ENCODE measurements at regions not wholly inside any gene's neighbourhood (a gene's known extent, or its start where the extent isn't known, plus 50 kb on each side); places are given as distances from the start of the nearest gene placed in this dataset.

DNA sequence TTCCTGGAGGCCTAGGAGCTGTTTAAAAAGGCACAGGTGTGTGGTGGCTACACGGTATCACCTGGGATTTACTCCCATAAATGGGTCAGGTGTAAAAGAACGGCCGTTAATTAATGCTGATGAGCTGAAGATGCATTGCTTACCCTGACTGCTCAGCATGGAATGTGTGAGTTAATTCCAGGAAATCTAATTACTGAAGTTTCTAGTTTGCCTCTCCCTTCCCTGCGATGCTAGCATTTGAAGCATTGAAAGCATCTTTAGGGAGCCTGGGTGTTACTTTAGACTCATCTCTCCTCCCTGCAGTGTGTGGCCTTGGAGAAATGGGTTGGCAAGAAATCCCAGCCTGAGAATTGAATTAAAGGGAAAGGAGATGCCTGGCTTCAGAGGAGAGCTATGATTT is 415.9 kb downstream of the FUT8 start:
- no peaks in the 10 kb centered on the region for H3K4me1 ChIP-seq (ENCODE audit: control insufficient read depth, insufficient read depth, low read length)
- H2AFZ ChIP-seq (ENCODE audit: control insufficient read depth, low read depth, low read length): no peak overlapping the region
- in situ Hi-C loops (cut with MboI): loop anchor here (10.0 kb wide), 1 partner anchor 604 kb away; no protein-coding TSS in a partner anchor
- no peak for DNase-seq (ENCODE audit: low read depth, low spot score)
- FAIRE-seq: no peak
- TF ChIP-seq IKZF1 (conservative IDR thresholded peaks at IDR 0.05) (no peak), ZNF24 (IDR thresholded peaks at IDR 0.05) (no peak), ESRRA (IDR thresholded peaks at IDR 0.05; ENCODE audit: low read length) (no peak)
- POLR2A ChIA-PET: no interaction called here
- H3K27me3 ChIP-seq (replicated peaks in 1 of 2; ENCODE audit: control insufficient read depth in 2 of 2, insufficient read depth in 2 of 2, low read length in 1 of 2): peaks cover 1 to 8% of the 10 kb centered on the region in 2 experiments; a peak in 3 of 4 replicates
- CTCF ChIA-PET: interaction anchor here (1.1 to 10.8 kb wide), 3 partner anchors 132 to 664 kb away, joined by 3 to 323 read pairs (median 9); partner anchors contain the start of gene FUT8
- no peak for ATAC-seq
- no peak overlapping the region for H3K4me3 ChIP-seq
- WGBS (ENCODE audit: insufficient coverage, insufficient replicate concordance, low lambda C conversion rate, missing lambda C conversion rate): 15% methylated on average over 4 of the region's 4 CpGs
- no TSS peak for BruUV-seq (replicated peaks)
- no peaks in the 10 kb centered on the region for H3K36me3 ChIP-seq (ENCODE audit: control insufficient read depth in 2 of 2, insufficient read depth in 2 of 2, low read length in 1 of 2)
- H3K9me3 ChIP-seq (replicated peaks; ENCODE audit: control insufficient read depth, insufficient read depth, low read length): no peaks in the 10 kb centered on the region
- SMC1A ChIA-PET (ENCODE audit: uncharacterized antibody, unreplicated experiment): interaction anchor here (0.6 to 9.7 kb wide), 4 partner anchors 19 to 617 kb away, joined by 3 to 288 read pairs (median 3); partner anchors contain the start of gene FUT8
- no peaks in the 10 kb centered on the region for H4K20me1 ChIP-seq (ENCODE audit: control insufficient read depth, insufficient read depth)
- no peaks in the 10 kb centered on the region for H3K79me2 ChIP-seq (ENCODE audit: control insufficient read depth, insufficient read depth, low read length)
- no peak overlapping the region for H3K9ac ChIP-seq (ENCODE audit: control insufficient read depth, insufficient read depth, low read length)
- RAD21 ChIA-PET (ENCODE audit: unreplicated experiment): interaction anchor here (6.9 kb wide), 1 partner anchor 414 kb away, joined by 287 read pairs; the partner anchor contains the start of gene FUT8
- H3K4me2 ChIP-seq (ENCODE audit: control insufficient read depth, insufficient read depth): no peak overlapping the region
- intact Hi-C loops (cut with micrococcal nuclease; ENCODE audit: unreplicated experiment): loop anchor here (10.0 kb wide), 2 partner anchors 194 to 544 kb away; no protein-coding TSS in a partner anchor
- H3K27ac ChIP-seq (ENCODE audit: control insufficient read depth, insufficient read depth): no peak overlapping the region

DNA sequence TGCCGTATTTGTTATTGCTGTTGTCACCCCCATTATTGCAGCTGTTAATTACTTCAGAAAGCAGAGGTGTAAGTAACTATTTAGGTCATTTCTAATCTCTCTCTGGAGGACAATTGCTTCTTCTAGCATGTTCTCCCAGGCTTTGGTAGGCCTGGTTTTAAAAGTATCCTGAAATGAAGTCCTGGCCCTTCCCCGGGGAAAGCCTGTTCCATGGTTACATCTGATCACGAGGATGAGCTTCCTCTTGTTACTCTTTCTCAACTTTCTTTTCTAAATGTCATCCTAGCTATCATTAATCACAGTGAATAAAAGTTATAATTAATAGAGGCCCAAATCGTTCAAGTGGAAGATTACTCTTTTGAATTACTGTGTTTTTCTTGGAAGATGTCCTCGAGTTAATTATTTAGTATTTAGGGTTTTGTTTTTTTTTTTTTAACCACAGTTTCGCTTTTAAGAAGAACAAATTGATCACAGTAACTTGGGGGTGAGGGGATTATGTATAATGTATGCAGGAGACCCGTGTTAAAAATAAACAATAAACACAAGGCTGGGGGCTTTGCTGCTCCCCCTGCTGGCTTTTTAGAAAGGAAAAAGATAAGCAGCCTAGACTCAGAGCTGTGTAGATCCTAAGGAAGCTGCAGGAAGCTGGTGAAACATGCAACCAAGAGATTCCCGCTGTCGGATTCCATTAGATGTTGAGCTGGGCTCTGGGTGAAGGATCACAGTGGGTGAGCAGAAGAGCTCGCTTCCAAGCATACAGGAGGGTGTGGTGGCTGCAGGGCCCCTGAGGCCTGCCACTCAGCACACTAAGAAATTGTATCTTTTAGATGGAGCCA is 420.1 kb downstream of the FUT8 start:
- no peaks in the 10 kb centered on the region for H3K36me3 ChIP-seq (ENCODE audit: control insufficient read depth in 2 of 2, insufficient read depth in 2 of 2, low read length in 1 of 2)
- peaks cover 1 to 4% of the 10 kb centered on the region in 2 experiments; a peak in 2 of 4 replicates for H3K27me3 ChIP-seq (replicated peaks in 1 of 2; ENCODE audit: control insufficient read depth in 2 of 2, insufficient read depth in 2 of 2, low read length in 1 of 2)
- ChIA-PET CTCF (interaction anchor here (0.6 to 3.5 kb wide), 6 partner anchors 8 to 668 kb away, joined by 3 to 17 read pairs (median 5); no protein-coding TSS in a partner anchor), POLR2A (no interaction called here), SMC1A (ENCODE audit: uncharacterized antibody, unreplicated experiment) (interaction anchor here (0.6 to 1.5 kb wide), 6 partner anchors 8 to 696 kb away, joined by 3 to 11 read pairs (median 3); no protein-coding TSS in a partner anchor), RAD21 (ENCODE audit: unreplicated experiment) (interaction anchor here (1.1 to 1.6 kb wide), 2 partner anchors 418 to 668 kb away, joined by 3 to 5 read pairs; no protein-coding TSS in a partner anchor)
- TF ChIP-seq SMC3 (IDR thresholded peaks at IDR 0.05; ENCODE audit: borderline replicate concordance, low read length) (peak; percentile 36; the same call in 1 of the 2 replicates), RAD21 (IDR thresholded peaks at IDR 0.05; ENCODE audit: insufficient read depth, low read depth, low read length) (0 out of 2 replicates have a peak, but pooled peaks have one; percentile 5), NFYA (IDR thresholded peaks at IDR 0.05; ENCODE audit: borderline replicate concordance, low read depth, low read length) (no peak)
- TF ChIP-seq, protein P1, sequence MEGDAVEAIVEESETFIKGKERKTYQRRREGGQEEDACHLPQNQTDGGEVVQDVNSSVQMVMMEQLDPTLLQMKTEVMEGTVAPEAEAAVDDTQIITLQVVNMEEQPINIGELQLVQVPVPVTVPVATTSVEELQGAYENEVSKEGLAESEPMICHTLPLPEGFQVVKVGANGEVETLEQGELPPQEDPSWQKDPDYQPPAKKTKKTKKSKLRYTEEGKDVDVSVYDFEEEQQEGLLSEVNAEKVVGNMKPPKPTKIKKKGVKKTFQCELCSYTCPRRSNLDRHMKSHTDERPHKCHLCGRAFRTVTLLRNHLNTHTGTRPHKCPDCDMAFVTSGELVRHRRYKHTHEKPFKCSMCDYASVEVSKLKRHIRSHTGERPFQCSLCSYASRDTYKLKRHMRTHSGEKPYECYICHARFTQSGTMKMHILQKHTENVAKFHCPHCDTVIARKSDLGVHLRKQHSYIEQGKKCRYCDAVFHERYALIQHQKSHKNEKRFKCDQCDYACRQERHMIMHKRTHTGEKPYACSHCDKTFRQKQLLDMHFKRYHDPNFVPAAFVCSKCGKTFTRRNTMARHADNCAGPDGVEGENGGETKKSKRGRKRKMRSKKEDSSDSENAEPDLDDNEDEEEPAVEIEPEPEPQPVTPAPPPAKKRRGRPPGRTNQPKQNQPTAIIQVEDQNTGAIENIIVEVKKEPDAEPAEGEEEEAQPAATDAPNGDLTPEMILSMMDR (IDR thresholded peaks at IDR 0.05 in 2 of 3, conservative IDR thresholded peaks at IDR 0.05 in 1 of 3; ENCODE audit: control insufficient read depth in 2 of 3, extremely low read depth in 1 of 3, insufficient read depth in 1 of 3, low read depth in 3 of 3, low read length in 3 of 3): peak; percentile 10 to 15 (median 15); a peak in 2 of 6 replicates
- H3K4me2 ChIP-seq (ENCODE audit: control insufficient read depth, insufficient read depth): no peak overlapping the region
- H3K9me3 ChIP-seq (replicated peaks; ENCODE audit: control insufficient read depth, insufficient read depth, low read length): no peaks in the 10 kb centered on the region
- no peak for ATAC-seq
- H3K9ac ChIP-seq (ENCODE audit: control insufficient read depth, insufficient read depth, low read length): no peak overlapping the region
- H3K79me2 ChIP-seq (ENCODE audit: control insufficient read depth, insufficient read depth, low read length): no peaks in the 10 kb centered on the region
- H3K4me3 ChIP-seq: no peak overlapping the region
- no peak for FAIRE-seq
- H2AFZ ChIP-seq (ENCODE audit: control insufficient read depth, low read depth, low read length): no peak overlapping the region
- WGBS (ENCODE audit: insufficient coverage, insufficient replicate concordance, low lambda C conversion rate, missing lambda C conversion rate): 34% methylated on average over 10 of the region's 10 CpGs
- no peak for DNase-seq (ENCODE audit: low read depth, low spot score)
- intact Hi-C loops (cut with micrococcal nuclease; ENCODE audit: unreplicated experiment) (no loop called here), in situ Hi-C loops (cut with MboI) (no loop called here)
- no peaks in the 10 kb centered on the region for H3K4me1 ChIP-seq (ENCODE audit: control insufficient read depth, insufficient read depth, low read length)
- no peaks in the 10 kb centered on the region for H4K20me1 ChIP-seq (ENCODE audit: control insufficient read depth, insufficient read depth)
- BruUV-seq (replicated peaks): no TSS peak
- no peak overlapping the region for H3K27ac ChIP-seq (ENCODE audit: control insufficient read depth, insufficient read depth)

Data from GM12878 (cell line).